GM18507 (cell line): ENCODE measurements at regions not wholly inside any gene's neighbourhood (a gene's known extent, or its start where the extent isn't known, plus 50 kb on each side); places are given as distances from the start of the nearest gene placed in this dataset.
"Not testable (repeated sequence)": the region's sequence is repeated elsewhere in the genome, so short reads cannot be mapped to it uniquely, and the experiment has no call there.

Source experiments
- DNase-seq: peaks from one replicate; pipeline ENCODE4 v3.0.0; 2011; ENCODE audit warnings: low read depth; ENCODE audit not compliant: insufficient read length; ENCODE audit errors: extremely low spot score
- FAIRE-seq: peaks from 2 replicates; lab custom pipeline; 2011; peaks lifted over from hg19 to GRCh38; lab: Jason Lieb, UNC

DNA sequence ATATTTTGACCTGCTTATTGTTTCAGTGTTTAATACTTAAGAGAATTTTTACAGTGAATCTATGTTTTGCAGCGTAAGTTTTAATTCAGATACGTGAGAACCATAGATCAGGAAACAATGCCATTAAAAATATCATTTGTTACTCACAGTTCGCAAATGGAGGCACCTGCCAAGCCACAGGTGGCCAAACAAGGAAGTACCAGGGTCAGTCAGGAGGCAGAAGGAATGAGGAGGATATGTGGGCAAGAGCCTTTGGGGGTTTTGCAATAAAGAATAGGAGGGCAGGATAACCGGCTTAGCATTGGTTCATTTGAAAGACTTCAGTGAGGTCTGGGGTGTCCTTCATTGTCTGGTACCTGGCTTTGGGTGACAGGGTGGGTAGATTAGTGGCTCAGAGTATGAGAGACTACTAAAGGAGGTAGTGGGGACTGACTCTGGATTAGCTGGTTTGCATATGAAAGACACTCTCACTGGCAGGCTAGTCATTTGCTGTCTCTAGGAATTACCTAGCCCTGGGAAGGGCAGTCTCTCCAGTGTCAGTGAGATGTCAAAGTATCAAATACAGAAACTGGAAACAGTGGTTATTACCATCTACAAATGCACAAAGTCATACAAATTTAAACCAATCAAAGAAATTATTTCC is 132.2 kb upstream of the CAV2 start:
- DNase-seq (no peak), FAIRE-seq (no peak)

DNA sequence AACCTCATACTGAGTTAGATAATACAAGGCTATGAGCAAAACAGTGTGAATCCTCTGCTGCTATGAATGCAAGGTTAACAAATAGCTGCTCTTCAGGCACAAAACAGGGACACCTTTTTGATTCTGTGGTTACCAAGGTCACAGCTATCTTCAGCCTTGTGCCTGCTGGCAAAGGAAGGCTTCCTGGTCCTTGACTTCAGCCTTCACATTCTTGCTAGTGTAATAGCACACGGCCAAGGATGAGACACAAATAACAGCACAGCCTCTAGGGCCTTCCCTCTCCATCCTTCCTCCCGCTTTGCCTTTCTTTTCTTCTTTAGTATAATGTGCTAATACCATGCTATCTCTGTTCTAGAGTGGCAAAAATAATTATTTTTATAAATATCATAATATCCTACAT is 130.6 kb upstream of the CAV2 start:
- no peak for DNase-seq
- no peak for FAIRE-seq

DNA sequence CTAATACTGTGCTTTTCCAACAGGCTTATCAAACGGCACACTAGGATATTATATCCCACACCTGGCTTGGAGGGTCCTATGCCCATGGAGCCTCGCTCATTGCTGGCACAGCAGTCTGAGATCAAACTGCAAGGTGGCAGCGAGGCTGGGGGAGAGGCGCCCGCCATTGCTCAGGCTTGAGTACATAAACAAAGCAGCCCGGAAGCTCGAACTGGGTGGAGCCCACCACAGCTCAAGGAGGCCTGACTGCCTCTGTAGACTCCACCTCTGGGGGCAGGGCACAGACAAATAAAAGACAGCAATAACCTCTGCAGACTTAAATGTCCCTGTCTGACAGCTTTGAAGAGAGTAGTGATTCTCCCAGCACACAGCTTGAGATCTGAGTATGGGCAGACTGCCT is 128.0 kb upstream of the CAV2 start:
- DNase-seq, FAIRE-seq: not testable (repeated sequence)

DNA sequence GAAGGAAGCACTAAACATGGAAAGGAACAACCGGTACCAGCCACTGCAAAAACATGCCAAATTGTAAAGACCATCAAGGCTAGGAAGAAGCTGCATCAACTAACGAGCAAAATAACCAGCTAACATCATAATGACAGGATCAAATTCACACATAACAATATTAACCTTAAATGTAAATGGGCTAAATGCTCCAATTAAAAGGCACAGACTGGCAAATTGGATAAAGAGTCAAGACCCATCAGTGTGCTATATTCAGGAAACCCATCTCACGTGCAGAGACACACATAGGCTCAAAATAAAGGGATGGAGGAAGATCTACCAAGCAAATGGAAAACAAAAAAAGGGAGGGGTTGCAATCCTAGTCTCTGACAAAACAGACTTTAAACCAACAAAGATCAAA is 126.3 kb upstream of the CAV2 start:
- not testable (repeated sequence) for DNase-seq, FAIRE-seq

DNA sequence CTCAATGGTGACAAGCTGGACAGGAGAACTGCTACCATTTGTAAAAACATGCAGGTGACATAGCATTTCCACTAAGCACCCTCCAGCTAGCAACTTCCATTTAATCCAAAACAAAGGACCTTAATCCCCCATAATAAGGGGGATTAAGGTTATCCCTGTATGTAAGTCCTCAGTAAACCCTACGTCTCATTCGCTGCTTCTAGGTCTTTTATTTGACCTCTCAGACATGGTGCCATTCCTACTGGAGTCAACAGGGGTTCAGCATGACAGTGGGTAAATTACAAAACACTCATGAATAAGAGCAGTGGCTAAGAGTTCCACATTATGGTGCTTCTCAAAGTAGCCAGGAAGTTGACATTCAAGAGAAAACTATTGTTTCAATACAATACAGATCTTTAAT is 121.8 kb upstream of the CAV2 start:
- FAIRE-seq (no peak), DNase-seq (no peak)

DNA sequence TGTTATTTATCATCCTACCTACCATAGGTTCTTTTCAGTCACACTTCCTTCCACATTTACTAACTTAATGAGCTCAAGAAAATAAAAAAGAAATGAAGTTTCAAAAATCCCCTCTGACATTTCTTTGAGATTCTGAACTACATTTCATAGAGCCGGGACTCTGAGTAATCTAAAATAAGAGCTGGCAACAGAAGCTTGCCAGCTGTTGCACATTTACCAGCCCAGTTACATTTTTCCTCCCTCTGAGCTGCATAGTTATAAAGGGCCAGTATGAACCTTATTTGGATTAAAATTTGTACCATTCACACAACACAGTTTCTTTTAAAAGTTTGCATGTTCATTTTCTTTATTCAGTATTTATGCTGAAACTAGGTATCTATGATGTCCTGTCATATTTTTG is 119.5 kb upstream of the CAV2 start:
- DNase-seq = no peak
- no peak for FAIRE-seq

DNA sequence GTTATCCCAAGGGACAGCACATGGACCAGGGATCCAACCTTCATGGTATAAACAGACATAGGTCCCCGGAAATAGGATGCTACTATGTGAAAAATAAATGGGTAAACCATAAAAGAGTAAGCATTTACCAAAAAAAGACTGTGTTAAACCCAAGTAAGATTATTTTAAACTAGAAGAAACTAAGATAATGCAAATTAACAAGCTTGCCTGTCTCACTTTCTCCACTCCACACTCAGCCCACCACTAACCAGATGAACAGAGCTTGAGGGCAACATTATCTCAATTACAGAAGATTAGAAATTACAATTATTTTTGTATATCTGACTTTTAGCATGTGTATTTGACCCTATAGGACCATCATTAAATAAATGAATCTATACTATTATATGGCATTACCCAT is 117.2 kb upstream of the CAV2 start:
- no peak for FAIRE-seq
- DNase-seq = no peak

DNA sequence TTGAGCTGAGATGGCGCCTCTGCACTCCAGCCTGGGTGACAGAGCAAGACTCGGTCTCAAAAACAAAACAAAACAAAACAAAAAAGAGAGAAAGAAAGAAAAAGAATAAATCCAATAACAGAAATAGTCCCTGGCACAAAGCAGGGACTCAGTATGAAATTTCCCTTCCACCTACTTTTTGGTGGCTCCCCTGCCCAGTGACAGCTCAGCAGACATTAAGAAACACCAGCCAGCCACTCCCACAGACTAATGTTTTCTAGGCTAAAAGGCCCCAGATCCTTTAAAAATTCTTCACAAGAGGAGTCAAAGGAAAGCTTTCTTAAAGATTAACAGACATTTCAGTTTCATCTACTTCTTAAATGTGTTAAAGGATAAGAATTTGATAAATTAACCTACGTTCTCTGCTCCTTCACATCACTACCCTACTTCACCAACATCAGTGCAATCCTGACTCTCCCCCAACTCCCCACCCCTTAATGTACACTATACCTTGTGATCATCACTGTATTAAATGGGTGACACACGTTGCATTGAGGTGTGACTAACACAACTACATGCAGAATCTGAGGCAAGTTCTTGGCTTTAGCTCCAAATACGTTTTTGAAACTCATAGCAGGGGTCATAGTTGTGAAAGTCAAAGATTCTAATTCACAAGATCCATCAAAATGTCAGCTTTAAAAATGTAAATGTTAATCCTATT is 114.5 kb upstream of the CAV2 start:
- DNase-seq (no peak), FAIRE-seq (no peak)

DNA sequence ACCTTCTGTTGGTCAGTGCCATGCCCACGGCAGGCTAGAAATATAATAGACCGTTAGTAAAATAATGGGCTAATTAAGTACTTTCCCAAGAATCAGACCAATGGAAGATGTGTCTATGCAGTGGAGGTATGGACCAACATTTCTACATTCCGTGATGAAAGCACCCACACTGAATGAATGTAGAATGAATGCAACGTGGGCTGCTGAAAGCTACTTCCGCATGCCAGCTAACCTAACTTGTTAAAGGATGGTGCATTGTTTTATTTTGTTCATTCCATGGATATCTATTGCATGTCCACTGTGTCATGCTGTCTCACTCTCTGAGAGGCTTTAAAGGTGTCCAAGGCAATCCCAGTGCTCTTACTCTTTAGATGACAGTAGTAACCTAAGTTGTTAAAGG is 112.9 kb upstream of the CAV2 start:
- DNase-seq (no peak), FAIRE-seq (no peak)

DNA sequence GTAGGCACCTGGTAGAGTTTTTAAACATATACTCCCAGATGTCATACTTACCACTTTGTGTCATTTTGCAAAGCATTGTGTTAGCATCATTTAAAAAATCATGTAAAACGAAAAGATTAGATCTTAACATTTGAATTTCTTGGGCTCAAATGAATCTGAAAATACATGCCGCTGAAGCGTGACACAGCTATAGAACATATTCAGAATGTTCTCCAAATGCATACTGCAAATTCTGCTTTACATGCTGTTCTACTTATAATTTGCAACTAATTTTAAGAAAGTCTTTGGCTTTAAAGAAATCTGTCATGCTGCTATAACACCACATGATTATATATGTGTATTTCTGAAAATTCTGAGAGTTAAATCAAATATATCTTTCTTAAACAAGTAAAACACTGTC is 109.2 kb upstream of the CAV2 start:
- DNase-seq (no peak), FAIRE-seq (no peak)

DNA sequence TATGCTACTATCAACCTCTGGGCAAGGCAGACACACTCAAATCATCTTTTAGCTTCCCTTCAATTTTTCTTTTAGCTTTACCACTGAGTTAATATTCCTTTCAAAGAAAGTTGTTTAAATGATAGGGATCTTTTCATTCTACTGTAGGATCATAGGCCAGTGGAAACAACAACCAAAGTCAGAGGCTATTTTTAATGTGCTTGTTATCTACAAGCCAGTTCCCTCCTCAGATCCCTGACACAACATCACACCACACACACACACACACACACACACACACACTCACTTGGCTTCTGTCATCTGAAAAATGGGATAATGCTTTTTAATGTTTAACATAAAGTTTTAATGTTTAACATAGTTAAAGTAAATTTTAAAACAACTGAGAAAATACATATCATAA is 106.7 kb upstream of the CAV2 start:
- DNase-seq (no peak), FAIRE-seq (no peak)

DNA sequence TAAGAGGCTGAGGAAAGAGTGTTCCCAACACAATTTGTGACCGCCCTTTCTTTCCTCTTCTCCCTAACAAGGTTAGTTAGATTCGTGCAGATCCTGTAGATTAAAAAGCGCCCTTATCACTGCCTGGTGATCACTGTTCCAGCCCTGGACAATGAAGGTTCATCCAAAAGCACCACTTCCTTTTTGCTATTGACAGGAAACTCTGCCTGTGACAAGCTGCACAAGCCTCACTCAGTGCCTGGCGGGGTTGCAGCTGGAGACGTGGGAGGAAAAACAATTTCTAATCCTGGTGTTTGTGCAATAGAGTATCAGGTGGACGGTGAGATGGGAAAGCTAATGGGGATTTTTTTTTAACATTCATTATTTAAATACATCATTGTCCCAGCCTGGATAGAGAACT is 105.9 kb upstream of the CAV2 start:
- FAIRE-seq (no peak), DNase-seq (no peak)

DNA sequence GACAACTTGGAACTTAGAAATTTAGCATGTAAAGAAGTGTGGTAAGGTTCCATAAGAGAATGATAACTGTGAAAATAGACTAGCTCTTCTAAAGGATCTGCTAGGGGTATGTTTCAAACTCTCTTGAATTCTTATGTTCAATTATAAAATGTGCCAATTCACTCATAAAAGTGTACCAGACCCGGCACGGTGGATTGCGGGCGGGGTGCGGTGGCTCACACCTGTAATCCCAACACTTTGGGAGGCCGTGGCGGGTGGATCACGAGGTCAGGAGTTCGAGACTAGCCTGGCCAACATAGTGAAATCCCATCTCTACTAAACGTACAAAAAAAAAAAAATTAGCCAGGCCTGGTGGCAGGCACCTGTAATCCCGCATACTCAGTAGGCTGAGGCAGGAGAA is 105.4 kb upstream of the CAV2 start:
- no peak for FAIRE-seq

DNA sequence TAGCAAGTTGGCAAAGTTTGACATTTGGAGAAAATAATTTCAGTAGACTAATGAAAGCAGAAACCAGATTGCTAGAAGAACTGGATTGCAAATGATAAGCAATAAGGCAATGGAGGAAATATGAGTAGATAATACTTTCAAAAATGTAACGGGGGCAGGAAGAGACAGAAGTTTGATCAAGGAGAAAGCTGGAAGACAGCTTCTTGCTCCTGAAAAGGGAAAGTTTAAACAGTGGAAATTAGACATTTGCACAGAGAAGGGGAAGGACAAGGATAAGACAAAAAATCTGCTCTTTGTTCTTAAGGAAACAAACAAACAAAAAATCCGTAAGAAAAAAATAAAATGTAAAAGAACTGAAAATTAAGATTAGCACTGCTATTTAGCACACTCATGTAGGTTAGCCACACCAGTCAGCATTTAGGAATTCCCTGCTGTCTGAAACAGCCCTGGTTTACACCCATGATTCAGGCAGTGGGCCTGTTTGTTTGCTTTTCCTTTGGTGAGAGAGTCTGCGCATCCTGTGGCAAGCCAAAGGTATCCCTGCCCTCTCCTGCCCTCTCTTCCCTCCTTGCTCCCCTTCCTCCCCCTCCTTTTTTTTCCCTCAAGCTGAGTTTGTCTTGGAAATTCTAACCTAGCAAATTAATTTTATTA is 104.3 kb upstream of the CAV2 start:
- DNase-seq (no peak), FAIRE-seq (no peak)

More for the DNA sequence above, 105.4 kb upstream of the CAV2 start:
- no peak for DNase-seq

DNA sequence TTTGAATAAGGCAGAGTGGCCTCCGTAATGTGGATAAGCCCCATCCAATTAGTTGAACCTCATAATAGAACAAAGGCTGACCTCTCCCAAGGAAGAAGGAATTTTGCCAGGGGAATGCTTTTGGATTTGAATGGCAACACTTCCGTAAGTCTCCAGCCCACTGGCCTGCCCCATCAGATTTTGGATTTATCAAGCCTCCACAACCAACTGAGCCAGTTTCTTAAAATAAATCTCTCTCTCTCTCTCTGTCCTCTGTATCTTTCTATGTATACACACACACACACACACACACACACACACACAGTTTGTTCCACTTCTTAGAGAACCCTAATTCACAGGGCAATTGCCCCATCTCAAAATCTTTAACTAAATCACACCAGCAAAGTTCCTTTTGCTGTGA is 100.9 kb upstream of the CAV2 start:
- FAIRE-seq (no peak), DNase-seq (no peak)

DNA sequence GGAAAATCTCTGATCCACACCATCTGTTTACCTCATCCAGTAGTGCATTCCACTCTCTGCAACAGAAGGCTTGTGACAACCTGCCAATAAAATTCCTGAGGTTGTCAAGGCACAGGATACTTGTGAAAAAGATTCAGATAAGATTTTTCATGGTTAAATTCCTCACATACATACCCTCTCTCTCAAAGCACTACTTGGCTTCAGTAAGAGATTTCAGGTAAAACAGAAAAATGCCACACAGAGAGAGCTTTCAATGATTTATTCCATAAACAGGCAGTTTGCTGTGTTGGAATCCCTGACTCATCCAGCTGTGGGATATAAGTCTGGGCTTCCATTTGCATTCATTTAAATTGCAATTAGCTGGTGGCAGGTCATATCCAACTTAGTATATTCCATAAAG is 99.7 kb upstream of the CAV2 start:
- DNase-seq (no peak), FAIRE-seq (no peak)

DNA sequence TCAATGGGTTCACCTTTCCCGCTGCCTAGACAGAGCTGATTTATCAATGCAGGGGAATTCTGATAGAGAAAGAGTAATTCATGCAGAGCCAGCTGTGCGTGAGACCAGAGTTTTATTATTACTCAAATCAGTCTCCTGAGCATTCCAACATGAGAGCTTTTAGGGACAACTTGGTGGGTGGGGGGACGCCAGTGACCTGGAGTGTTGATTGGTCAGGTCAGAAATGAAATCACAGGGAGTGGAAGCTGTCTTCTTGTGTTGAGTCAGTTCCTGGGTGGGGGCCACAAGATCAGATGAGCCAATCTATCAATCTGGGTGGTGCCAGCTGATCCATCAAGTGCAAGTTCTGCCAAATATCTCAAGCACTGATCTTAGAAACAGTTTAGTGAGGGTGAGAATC is 99.0 kb upstream of the CAV2 start:
- DNase-seq (no peak), FAIRE-seq (no peak)

DNA sequence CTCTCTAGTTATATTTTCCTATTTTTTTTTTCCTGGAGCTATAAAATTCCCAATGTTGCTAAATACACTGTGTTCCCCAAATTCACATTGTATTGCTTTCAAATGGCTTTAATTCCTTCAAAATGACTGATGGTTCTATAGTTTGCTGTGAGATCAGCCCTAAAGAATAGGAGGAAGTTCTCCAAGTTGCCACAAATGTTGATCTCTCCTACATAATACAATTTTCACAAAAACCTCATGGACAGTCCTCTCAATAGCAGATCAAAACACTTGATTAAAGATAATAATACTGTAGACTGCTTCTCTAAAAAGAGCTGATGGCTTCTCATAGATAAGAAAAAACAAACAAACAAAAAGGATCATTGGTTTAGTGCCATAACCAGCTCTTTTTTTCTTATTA is 97.8 kb upstream of the CAV2 start:
- FAIRE-seq (no peak), DNase-seq (no peak)

DNA sequence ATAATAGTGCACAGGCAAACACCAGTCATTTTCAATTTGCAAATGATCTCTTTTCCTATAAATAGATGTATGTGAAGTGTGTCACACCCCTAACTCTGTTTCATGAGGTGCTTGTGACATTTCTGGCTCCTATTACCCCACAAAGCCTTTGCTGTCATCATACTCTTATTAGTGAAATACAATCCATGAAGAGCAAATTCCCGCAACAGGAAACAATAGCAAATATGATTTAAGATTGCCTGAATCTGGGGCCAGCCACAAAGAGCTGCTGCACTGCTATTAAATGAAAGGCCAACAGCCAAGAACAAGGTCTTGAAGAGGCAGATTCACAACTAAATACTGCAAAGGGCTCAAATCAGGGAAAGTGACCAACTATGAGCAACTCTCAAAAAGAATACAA is 96.3 kb upstream of the CAV2 start:
- FAIRE-seq = no peak
- no peak for DNase-seq

DNA sequence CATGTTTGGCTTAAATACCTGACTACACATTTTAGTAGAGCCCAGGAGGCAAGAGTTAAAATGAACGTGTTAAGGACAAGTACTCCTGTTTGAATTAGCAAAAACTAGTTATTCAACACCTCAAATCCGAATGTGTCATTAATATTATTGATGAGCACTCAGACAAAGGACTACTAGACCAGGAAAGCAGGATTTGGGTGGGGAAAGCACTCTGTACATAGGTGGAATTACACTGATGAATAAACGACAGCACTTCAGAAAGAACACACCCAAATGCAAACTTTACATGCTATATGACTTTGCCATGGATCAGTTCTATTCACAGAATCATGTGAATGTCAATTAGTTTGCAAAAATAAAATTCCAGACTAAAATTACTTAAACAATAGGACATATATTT is 95.1 kb upstream of the CAV2 start:
- no peak for FAIRE-seq

DNA sequence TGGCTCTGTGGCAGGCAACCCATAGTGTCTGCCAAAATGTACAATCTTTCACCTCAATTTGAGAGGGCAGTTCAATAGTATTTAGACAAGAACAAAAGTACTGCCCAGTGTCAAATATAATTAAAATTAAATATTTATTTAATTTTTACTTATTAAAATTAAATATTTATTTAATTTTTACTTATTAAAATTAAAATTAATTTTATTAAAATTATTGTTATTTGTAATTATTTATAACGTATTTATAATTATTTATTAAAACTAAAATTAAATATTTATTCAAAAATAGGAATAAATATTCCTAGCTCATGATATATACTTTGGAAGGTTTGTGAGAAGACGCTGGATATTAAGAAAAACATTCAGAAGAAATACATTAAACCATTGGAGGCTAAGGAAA is 93.7 kb upstream of the CAV2 start:
- FAIRE-seq = no peak
- no peak for DNase-seq

More for the DNA sequence above, 95.1 kb upstream of the CAV2 start:
- no peak for DNase-seq
